Lung (tissue), 11 donors: ENCODE measurements at regions not wholly inside any gene's neighbourhood (a gene's known extent, or its start where the extent isn't known, plus 50 kb on each side); places are given as distances from the start of the nearest gene placed in this dataset.

Experiments used
- ATAC-seq: fragments of 200-7000 bp; cut with Tn5 transposase; one replicate; pipeline ENCODE4 v1.9.1; 2020; ENCODE audit warnings: moderate number of reproducible peaks; ENCODE audit not compliant: insufficient read depth, low FRiP score
- DNase-seq, 3 donors: peaks; one replicate each; pipeline ENCODE4 v3.0.0-alpha.2; 2013 to 2017
- H3K27ac ChIP-seq, 2 donors: one replicate each; pipeline ENCODE4 v1.5.1; 2013; ENCODE audit warnings: mild to moderate bottlenecking in 2 of 2, moderate library complexity in 2 of 2, control low read depth in 1 of 2, inconsistent platforms in 1 of 2, low read depth in 1 of 2, low read length in 1 of 2
- H3K27me3 ChIP-seq, 3 donors: one replicate each; pipeline ENCODE4 v1.5.1; 2013; ENCODE audit warnings: low read length in 2 of 3; ENCODE audit not compliant: control insufficient read depth in 3 of 3, insufficient read depth in 3 of 3
- H3K36me3 ChIP-seq, 4 donors: one replicate each; pipeline ENCODE4 v1.5.1; 2013; ENCODE audit warnings: low read length in 4 of 4, mild to moderate bottlenecking in 1 of 4, moderate library complexity in 1 of 4; ENCODE audit not compliant: control insufficient read depth in 4 of 4, insufficient read depth in 4 of 4
- H3K4me1 ChIP-seq, 5 donors: one replicate each; pipeline ENCODE4 v1.5.1; 2013; ENCODE audit warnings: low read length in 5 of 5, mild to moderate bottlenecking in 2 of 5, moderate library complexity in 1 of 5; ENCODE audit not compliant: control insufficient read depth in 5 of 5, insufficient read depth in 5 of 5
- H3K4me3 ChIP-seq: one replicate; pipeline ENCODE4 v1.5.1; 2013; ENCODE audit warnings: mild to moderate bottlenecking, control low read depth, moderate library complexity
- H3K9ac ChIP-seq, 2 donors: one replicate each; pipeline ENCODE4 v1.5.1; 2013; ENCODE audit warnings: low read length in 2 of 2, control low read depth in 1 of 2; ENCODE audit not compliant: insufficient read depth in 1 of 2
- H3K9me3 ChIP-seq, 4 donors: one replicate each; pipeline ENCODE4 v1.5.1; 2013; ENCODE audit warnings: low read length in 3 of 4, mild to moderate bottlenecking in 1 of 4, moderate library complexity in 1 of 4; ENCODE audit not compliant: control insufficient read depth in 4 of 4, insufficient read depth in 3 of 4
- CTCF ChIP-seq: IDR thresholded peaks from 2 replicates; pipeline ENCODE4 v1.5.1; 2012; ENCODE audit warnings: mild to moderate bottlenecking; ENCODE audit errors: control extremely low read depth, extremely low read depth
- WGBS, 2 donors: extraction: QIAGEN DNeasy Blood & Tissue Kit; methylation state at CpG; one replicate each; pipeline ENCODE4 v1.1.7; 2013; 5-methylcytosine and 5-hydroxymethylcytosine counted together
- donor health status: control.
- donor health status: control.
- donor health status: Bipolar disorder and iron deficiency.
- donor health status: healthy.
- donor health status: DM: yes; HTN: yes; CAD: no.

GRCh38 chr4:150005537-150005936, 72.7 kb upstream of the DCLK2 start:
- ATAC-seq (no peak), DNase-seq (no peak)
- no peak overlapping the region for H3K27ac ChIP-seq
- no peaks in the 10 kb centered on the region for H3K27me3 ChIP-seq
- no peak overlapping the region for H3K4me3 ChIP-seq
- WGBS, 2 donors = 39 to 58% methylated on average over 3 of the region's 3 CpGs
- H3K36me3 ChIP-seq = no peaks in the 10 kb centered on the region
- TF ChIP-seq CTCF = no peak
- H3K9me3 ChIP-seq = peaks cover 0 to 2% (median 0%) of the 10 kb centered on the region in 4 donors
- H3K9ac ChIP-seq = no peak overlapping the region
- peaks cover 0 to 5% (median 3%) of the 10 kb centered on the region in 5 donors for H3K4me1 ChIP-seq

- no peak for ATAC-seq
- Histone ChIP-seq H3K4me1 (peaks cover 0 to 5% (median 3%) of the 10 kb centered on the region in 5 donors), H3K9me3 (peaks cover 0 to 2% (median 0%) of the 10 kb centered on the region in 4 donors), H3K36me3 (no peaks in the 10 kb centered on the region), H3K4me3 (no peak overlapping the region), H3K9ac (no peak overlapping the region), H3K27me3 (no peaks in the 10 kb centered on the region), H3K27ac (no peak overlapping the region)
- 54 to 75% methylated on average over 2 of the region's 2 CpGs for WGBS, 2 donors
- peak in 2 of 3 donors; percentile 58 to 76 for DNase-seq
- TF ChIP-seq CTCF = no peak
Measured at GRCh38 chr4:150006197-150006596, 72.0 kb upstream of the DCLK2 start.

- WGBS, 2 donors = 89 to 95% methylated on average over 3 of the region's 3 CpGs
- no peak overlapping the region for H3K27ac ChIP-seq
- TF ChIP-seq CTCF = no peak
Measured at GRCh38 chr4:150007512-150007911, 70.7 kb upstream of the DCLK2 start.

GRCh38 chr4:150008546-150008945, 69.7 kb upstream of the DCLK2 start:
- Histone ChIP-seq H3K27ac (no peak overlapping the region), H3K9me3 (no peaks in the 10 kb centered on the region), H3K27me3 (no peaks in the 10 kb centered on the region), H3K4me1 (peaks cover 0 to 5% (median 3%) of the 10 kb centered on the region in 5 donors), H3K36me3 (no peaks in the 10 kb centered on the region), H3K9ac (no peak overlapping the region), H3K4me3 (no peak overlapping the region)
- TF ChIP-seq CTCF = no peak
- WGBS, 2 donors = 68 to 71% methylated on average over 2 of the region's 2 CpGs
- ATAC-seq (no peak), DNase-seq (no peak)

More at GRCh38 chr4:150007512-150007911, 70.7 kb upstream of the DCLK2 start:
- H3K36me3 ChIP-seq = no peaks in the 10 kb centered on the region
- ATAC-seq = no peak
- no peaks in the 10 kb centered on the region for H3K27me3 ChIP-seq
- H3K9me3 ChIP-seq = peaks cover 0 to 2% (median 0%) of the 10 kb centered on the region in 4 donors
- peaks cover 0 to 5% (median 3%) of the 10 kb centered on the region in 5 donors for H3K4me1 ChIP-seq
- no peak overlapping the region for H3K4me3 ChIP-seq
- H3K9ac ChIP-seq = no peak overlapping the region
- DNase-seq = no peak
